ENCODE measurements at regions not wholly inside any gene's neighbourhood (a gene's known extent, or its start where the extent isn't known, plus 50 kb on each side); places are given as distances from the start of the nearest gene placed in this dataset.

DNA sequence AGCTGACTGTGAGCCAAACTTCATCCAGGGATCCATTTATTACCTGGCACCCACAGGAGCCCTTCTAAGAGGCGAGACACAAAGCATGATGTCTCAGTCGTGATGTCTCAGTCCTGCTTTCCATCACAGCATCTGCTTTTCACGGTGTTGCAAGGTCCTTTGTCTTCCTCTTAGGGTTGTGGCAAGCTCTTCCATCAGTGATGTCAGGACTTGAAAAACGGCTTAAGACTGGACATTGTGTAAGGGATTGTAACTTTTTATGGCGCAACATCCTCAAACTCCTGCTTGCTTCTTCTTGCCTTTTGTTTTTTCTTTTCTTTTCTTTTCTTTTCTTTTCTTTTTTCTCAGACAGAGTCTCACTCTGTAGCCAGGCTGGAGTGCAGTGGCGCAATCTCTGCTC, 586.5 kb upstream of the TMEM132C start:
- H3K4me1 ChIP-seq (ENCODE audit: control insufficient read depth in 1 of 2, insufficient read depth in 2 of 2, low read length in 2 of 2) = no peaks in the 10 kb centered on the region
- H3K4me3 ChIP-seq (ENCODE audit: low read depth in 1 of 2, low read length in 2 of 2) = no peak overlapping the region

GRCh38 chr12:127681151-127681754, 585.7 kb upstream of the TMEM132C start:
- H3K27ac ChIP-seq (ENCODE audit: low read length) = no peak overlapping the region
- H3K36me3 ChIP-seq (ENCODE audit: control insufficient read depth in 1 of 2, insufficient read depth in 2 of 2, low read length in 2 of 2) = no peaks in the 10 kb centered on the region
- H3K27me3 ChIP-seq (ENCODE audit: low read depth, low read length) = no peaks in the 10 kb centered on the region
- H3K9me3 ChIP-seq (ENCODE audit: control insufficient read depth in 1 of 2, low read length in 2 of 2) = peaks cover 0 to 4% of the 10 kb centered on the region in 2 donors
- no peaks in the 10 kb centered on the region for H3K4me1 ChIP-seq (ENCODE audit: control insufficient read depth in 1 of 2, insufficient read depth in 2 of 2, low read length in 2 of 2)
- no peak overlapping the region for H3K4me3 ChIP-seq (ENCODE audit: low read depth in 1 of 2, low read length in 2 of 2)

More for the DNA sequence above, 586.5 kb upstream of the TMEM132C start:
- peaks cover 0 to 4% of the 10 kb centered on the region in 2 donors for H3K9me3 ChIP-seq (ENCODE audit: control insufficient read depth in 1 of 2, low read length in 2 of 2)
- H3K27ac ChIP-seq (ENCODE audit: low read length) = no peak overlapping the region
- no peaks in the 10 kb centered on the region for H3K36me3 ChIP-seq (ENCODE audit: control insufficient read depth in 1 of 2, insufficient read depth in 2 of 2, low read length in 2 of 2)
- no peaks in the 10 kb centered on the region for H3K27me3 ChIP-seq (ENCODE audit: low read depth, low read length)

GRCh38 chr12:127685491-127685890, 581.5 kb upstream of the TMEM132C start:
- H3K36me3 ChIP-seq (ENCODE audit: control insufficient read depth in 1 of 2, insufficient read depth in 2 of 2, low read length in 2 of 2) = no peaks in the 10 kb centered on the region
- H3K27ac ChIP-seq (ENCODE audit: low read length) = no peak overlapping the region
- H3K4me3 ChIP-seq (ENCODE audit: low read depth in 1 of 2, low read length in 2 of 2) = no peak overlapping the region
- peaks cover 0 to 4% of the 10 kb centered on the region in 2 donors for H3K9me3 ChIP-seq (ENCODE audit: control insufficient read depth in 1 of 2, low read length in 2 of 2)
- H3K4me1 ChIP-seq (ENCODE audit: control insufficient read depth in 1 of 2, insufficient read depth in 2 of 2, low read length in 2 of 2) = no peaks in the 10 kb centered on the region
- H3K27me3 ChIP-seq (ENCODE audit: low read depth, low read length) = no peaks in the 10 kb centered on the region

DNA sequence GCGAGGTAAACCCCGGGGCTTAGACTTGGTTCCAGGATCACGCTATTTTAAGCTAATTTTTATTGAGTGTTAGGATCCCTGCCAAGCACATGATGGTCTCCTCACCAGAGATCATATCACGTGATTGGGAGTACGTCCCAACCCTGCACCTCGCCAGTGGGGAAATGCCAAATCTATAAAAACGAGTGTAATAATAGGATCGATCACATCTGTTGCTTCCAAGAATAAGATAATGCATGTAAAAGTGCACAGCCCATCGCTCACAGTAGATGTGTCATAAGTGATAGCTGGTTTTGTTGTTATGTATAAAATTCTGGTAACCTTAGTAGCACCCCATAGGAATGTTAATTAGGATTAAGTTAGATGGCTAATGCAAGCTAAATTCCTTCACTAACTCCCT, 581.0 kb upstream of the TMEM132C start:
- no peaks in the 10 kb centered on the region for H3K27me3 ChIP-seq (ENCODE audit: low read depth, low read length)
- H3K9me3 ChIP-seq (ENCODE audit: control insufficient read depth in 1 of 2, low read length in 2 of 2) = peaks cover 0 to 4% of the 10 kb centered on the region in 2 donors
- H3K4me1 ChIP-seq (ENCODE audit: control insufficient read depth in 1 of 2, insufficient read depth in 2 of 2, low read length in 2 of 2) = no peaks in the 10 kb centered on the region
- no peak overlapping the region for H3K4me3 ChIP-seq (ENCODE audit: low read depth in 1 of 2, low read length in 2 of 2)
- H3K36me3 ChIP-seq (ENCODE audit: control insufficient read depth in 1 of 2, insufficient read depth in 2 of 2, low read length in 2 of 2) = no peaks in the 10 kb centered on the region
- no peak overlapping the region for H3K27ac ChIP-seq (ENCODE audit: low read length)

- Histone ChIP-seq H3K36me3 (ENCODE audit: control insufficient read depth in 1 of 2, insufficient read depth in 2 of 2, low read length in 2 of 2) (no peaks in the 10 kb centered on the region), H3K27ac (ENCODE audit: low read length) (no peak overlapping the region), H3K4me1 (ENCODE audit: control insufficient read depth in 1 of 2, insufficient read depth in 2 of 2, low read length in 2 of 2) (no peaks in the 10 kb centered on the region), H3K27me3 (ENCODE audit: low read depth, low read length) (no peaks in the 10 kb centered on the region), H3K4me3 (ENCODE audit: low read depth in 1 of 2, low read length in 2 of 2) (no peak overlapping the region), H3K9me3 (ENCODE audit: control insufficient read depth in 1 of 2, low read length in 2 of 2) (peaks cover 0 to 4% of the 10 kb centered on the region in 2 donors)
Observed at GRCh38 chr12:127687181-127687580, 579.8 kb upstream of the TMEM132C start.

GRCh38 chr12:127688906-127689428, 578.0 kb upstream of the TMEM132C start:
- Histone ChIP-seq H3K9me3 (ENCODE audit: control insufficient read depth in 1 of 2, low read length in 2 of 2) (no peaks in the 10 kb centered on the region), H3K27ac (ENCODE audit: low read length) (no peak overlapping the region), H3K4me3 (ENCODE audit: low read depth in 1 of 2, low read length in 2 of 2) (no peak overlapping the region), H3K27me3 (ENCODE audit: low read depth, low read length) (no peaks in the 10 kb centered on the region), H3K4me1 (ENCODE audit: control insufficient read depth in 1 of 2, insufficient read depth in 2 of 2, low read length in 2 of 2) (no peaks in the 10 kb centered on the region), H3K36me3 (ENCODE audit: control insufficient read depth in 1 of 2, insufficient read depth in 2 of 2, low read length in 2 of 2) (no peaks in the 10 kb centered on the region)

DNA sequence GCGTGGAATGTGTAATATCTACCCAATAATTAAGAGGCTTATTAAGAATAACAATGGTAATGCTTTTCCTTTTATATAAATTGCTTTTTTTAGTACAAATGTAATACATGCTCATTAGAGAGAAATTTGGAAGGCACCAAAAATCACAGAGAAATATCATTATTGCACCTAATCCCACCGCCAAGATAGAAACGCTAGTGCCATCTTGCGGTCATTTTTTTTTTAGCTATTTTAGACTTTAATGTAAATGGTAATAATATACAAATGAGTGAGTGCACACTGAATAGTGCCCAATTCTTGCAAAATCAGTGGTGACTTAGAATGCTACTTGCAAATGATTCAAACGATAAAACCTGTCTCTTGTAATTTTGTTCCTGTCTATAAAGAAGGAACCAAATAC, 576.8 kb upstream of the TMEM132C start:
- Histone ChIP-seq H3K27ac (ENCODE audit: low read length) (no peak overlapping the region), H3K4me3 (ENCODE audit: low read depth in 1 of 2, low read length in 2 of 2) (no peak overlapping the region), H3K9me3 (ENCODE audit: control insufficient read depth in 1 of 2, low read length in 2 of 2) (no peaks in the 10 kb centered on the region), H3K4me1 (ENCODE audit: control insufficient read depth in 1 of 2, insufficient read depth in 2 of 2, low read length in 2 of 2) (no peaks in the 10 kb centered on the region), H3K36me3 (ENCODE audit: control insufficient read depth in 1 of 2, insufficient read depth in 2 of 2, low read length in 2 of 2) (no peaks in the 10 kb centered on the region), H3K27me3 (ENCODE audit: low read depth, low read length) (no peaks in the 10 kb centered on the region)

DNA sequence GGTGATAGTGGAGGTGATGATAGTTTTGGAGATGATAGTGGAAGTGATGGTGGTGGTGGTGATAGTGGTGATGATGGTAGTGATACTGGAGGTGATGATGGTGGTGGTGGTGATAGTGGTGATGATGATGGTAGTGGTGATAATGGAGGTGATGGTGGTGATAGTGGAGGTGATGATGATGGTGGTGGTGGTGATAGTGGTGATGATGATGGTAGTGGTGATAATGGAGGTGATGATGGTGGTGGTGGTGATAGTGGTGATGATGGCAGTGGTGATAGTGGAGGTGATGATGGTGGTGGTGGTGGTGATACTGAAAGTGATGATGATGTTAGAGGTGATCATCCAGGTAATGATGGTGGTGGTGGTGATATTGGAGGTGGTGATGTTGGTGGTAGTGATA, 570.0 kb upstream of the TMEM132C start:
- Histone ChIP-seq H3K27me3 (ENCODE audit: low read depth, low read length) (no peaks in the 10 kb centered on the region), H3K36me3 (ENCODE audit: control insufficient read depth in 1 of 2, insufficient read depth in 2 of 2, low read length in 2 of 2) (no peaks in the 10 kb centered on the region), H3K4me1 (ENCODE audit: control insufficient read depth in 1 of 2, insufficient read depth in 2 of 2, low read length in 2 of 2) (no peaks in the 10 kb centered on the region), H3K27ac (ENCODE audit: low read length) (no peak overlapping the region), H3K4me3 (ENCODE audit: low read depth in 1 of 2, low read length in 2 of 2) (no peak overlapping the region), H3K9me3 (ENCODE audit: control insufficient read depth in 1 of 2, low read length in 2 of 2) (peaks cover 0 to 4% of the 10 kb centered on the region in 2 donors)

- Histone ChIP-seq H3K9me3 (ENCODE audit: control insufficient read depth in 1 of 2, low read length in 2 of 2) (peaks cover 0 to 4% of the 10 kb centered on the region in 2 donors), H3K4me3 (ENCODE audit: low read depth in 1 of 2, low read length in 2 of 2) (no peak overlapping the region), H3K4me1 (ENCODE audit: control insufficient read depth in 1 of 2, insufficient read depth in 2 of 2, low read length in 2 of 2) (no peaks in the 10 kb centered on the region), H3K27me3 (ENCODE audit: low read depth, low read length) (no peaks in the 10 kb centered on the region), H3K27ac (ENCODE audit: low read length) (no peak overlapping the region), H3K36me3 (ENCODE audit: control insufficient read depth in 1 of 2, insufficient read depth in 2 of 2, low read length in 2 of 2) (no peaks in the 10 kb centered on the region)
Observed at GRCh38 chr12:127703026-127703425, 563.9 kb upstream of the TMEM132C start.

GRCh38 chr12:127711108-127711507, 555.9 kb upstream of the TMEM132C start:
- Histone ChIP-seq H3K27ac (ENCODE audit: low read length) (no peak overlapping the region), H3K9me3 (ENCODE audit: control insufficient read depth in 1 of 2, low read length in 2 of 2) (no peaks in the 10 kb centered on the region), H3K4me3 (ENCODE audit: low read depth in 1 of 2, low read length in 2 of 2) (no peak overlapping the region), H3K36me3 (ENCODE audit: control insufficient read depth in 1 of 2, insufficient read depth in 2 of 2, low read length in 2 of 2) (no peaks in the 10 kb centered on the region), H3K4me1 (ENCODE audit: control insufficient read depth in 1 of 2, insufficient read depth in 2 of 2, low read length in 2 of 2) (no peaks in the 10 kb centered on the region), H3K27me3 (ENCODE audit: low read depth, low read length) (no peaks in the 10 kb centered on the region)

GRCh38 chr12:127712561-127712960, 554.4 kb upstream of the TMEM132C start:
- H3K9me3 ChIP-seq (ENCODE audit: control insufficient read depth in 1 of 2, low read length in 2 of 2) = no peaks in the 10 kb centered on the region
- no peak overlapping the region for H3K4me3 ChIP-seq (ENCODE audit: low read depth in 1 of 2, low read length in 2 of 2)
- H3K27me3 ChIP-seq (ENCODE audit: low read depth, low read length) = no peaks in the 10 kb centered on the region
- H3K36me3 ChIP-seq (ENCODE audit: control insufficient read depth in 1 of 2, insufficient read depth in 2 of 2, low read length in 2 of 2) = no peaks in the 10 kb centered on the region
- no peak overlapping the region for H3K27ac ChIP-seq (ENCODE audit: low read length)
- no peaks in the 10 kb centered on the region for H3K4me1 ChIP-seq (ENCODE audit: control insufficient read depth in 1 of 2, insufficient read depth in 2 of 2, low read length in 2 of 2)

DNA sequence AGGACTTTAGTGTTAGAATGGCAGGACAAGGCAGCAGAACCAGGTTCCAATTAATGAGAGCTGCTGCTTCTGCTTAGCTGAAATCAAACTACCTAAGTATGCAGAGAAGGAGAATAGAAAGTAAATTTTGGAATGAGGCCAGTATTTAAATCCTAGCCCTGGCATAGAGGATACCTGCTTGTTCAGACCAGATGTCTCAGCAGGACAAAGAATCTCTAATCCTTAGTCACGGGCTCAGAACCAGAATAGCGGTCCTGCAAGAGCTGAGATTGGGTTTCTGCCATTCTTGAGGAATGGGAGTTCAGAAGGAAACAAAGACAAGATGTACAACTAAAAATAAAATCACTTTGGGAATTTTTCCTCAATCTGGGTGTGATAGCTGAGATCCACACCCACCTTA, 550.8 kb upstream of the TMEM132C start:
- Histone ChIP-seq H3K27me3 (ENCODE audit: low read depth, low read length) (no peaks in the 10 kb centered on the region), H3K4me1 (ENCODE audit: control insufficient read depth in 1 of 2, insufficient read depth in 2 of 2, low read length in 2 of 2) (no peaks in the 10 kb centered on the region), H3K4me3 (ENCODE audit: low read depth in 1 of 2, low read length in 2 of 2) (no peak overlapping the region), H3K36me3 (ENCODE audit: control insufficient read depth in 1 of 2, insufficient read depth in 2 of 2, low read length in 2 of 2) (no peaks in the 10 kb centered on the region), H3K9me3 (ENCODE audit: control insufficient read depth in 1 of 2, low read length in 2 of 2) (no peaks in the 10 kb centered on the region), H3K27ac (ENCODE audit: low read length) (no peak overlapping the region)

Data from muscle layer of duodenum (tissue), 2 donors.